ENCODE measurements at regions not wholly inside any gene's neighbourhood (a gene's known extent, or its start where the extent isn't known, plus 50 kb on each side); places are given as distances from the start of the nearest gene placed in this dataset.
A peak's percentile ranks its signal among the peaks of the same experiment; 100 is the strongest.

- DNase-seq: peak; percentile 41
Measured at GRCh38 chr7:106417273-106417902, 132.6 kb upstream of the NAMPT start.

DNA sequence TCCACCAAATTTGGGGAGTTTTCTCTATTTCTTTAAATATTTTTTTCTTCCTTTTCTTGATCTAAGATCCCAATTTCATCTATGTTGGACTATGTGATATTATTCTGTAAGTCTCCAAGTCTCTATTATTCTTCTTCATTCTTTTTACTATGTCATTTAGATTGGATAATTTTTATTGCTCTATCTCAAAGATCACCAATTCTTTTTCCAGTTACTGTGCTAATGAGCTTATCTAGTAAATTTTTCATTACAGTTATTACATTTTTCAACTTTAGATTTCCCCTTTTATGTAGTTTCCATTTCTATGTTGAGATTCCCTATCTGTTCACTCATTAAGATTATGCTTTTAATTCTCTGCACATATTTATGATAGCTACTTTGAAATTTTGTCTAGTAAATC is 131.6 kb upstream of the NAMPT start:
- no peak for DNase-seq

GRCh38 chr7:106415433-106415832 is 130.7 kb upstream of the NAMPT start:
- DNase-seq: no peak

DNA sequence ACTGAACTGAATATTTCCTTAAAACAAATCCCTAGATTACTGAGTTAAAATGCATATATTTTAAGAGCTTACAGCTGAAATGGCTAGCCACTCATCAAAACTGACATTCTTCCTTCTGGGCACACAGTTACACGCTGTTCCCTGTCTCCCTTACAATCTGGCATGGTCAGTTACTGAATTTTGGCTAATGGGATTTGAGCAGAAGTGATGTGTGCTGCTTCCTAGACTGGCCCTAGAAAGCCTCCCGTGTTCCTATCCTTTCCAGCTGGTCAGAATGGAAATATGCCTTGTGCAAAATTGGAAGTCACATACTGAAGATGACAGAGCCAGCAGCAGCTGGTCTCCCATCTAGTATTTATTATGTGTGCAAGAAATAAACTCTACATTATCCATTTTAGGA is 128.7 kb upstream of the NAMPT start:
- no peak for DNase-seq

DNA sequence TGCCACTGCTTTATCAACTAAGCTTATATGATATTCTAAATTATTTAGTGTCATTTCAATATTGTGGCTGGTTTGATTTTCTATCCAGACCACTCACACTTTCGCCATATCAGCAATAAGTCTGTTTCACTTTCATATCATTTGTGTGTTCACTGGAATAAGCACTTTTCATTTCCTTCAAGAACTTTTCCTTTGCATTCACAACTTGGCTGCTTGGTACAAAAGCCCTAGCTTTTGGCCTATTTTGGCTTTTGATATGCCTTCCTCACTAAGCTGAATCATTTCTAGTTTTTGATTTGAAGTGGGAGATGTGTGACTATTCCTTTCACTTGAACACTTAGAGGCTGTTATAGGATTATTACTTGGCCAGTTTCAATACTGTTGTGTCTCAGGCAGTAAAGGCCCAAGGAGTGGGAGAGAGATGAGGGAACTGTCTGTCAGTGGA is 120.9 kb upstream of the NAMPT start:
- DNase-seq: no peak

- no peak for DNase-seq
Measured at GRCh38 chr7:106402898-106403297, 118.1 kb upstream of the NAMPT start.

DNA sequence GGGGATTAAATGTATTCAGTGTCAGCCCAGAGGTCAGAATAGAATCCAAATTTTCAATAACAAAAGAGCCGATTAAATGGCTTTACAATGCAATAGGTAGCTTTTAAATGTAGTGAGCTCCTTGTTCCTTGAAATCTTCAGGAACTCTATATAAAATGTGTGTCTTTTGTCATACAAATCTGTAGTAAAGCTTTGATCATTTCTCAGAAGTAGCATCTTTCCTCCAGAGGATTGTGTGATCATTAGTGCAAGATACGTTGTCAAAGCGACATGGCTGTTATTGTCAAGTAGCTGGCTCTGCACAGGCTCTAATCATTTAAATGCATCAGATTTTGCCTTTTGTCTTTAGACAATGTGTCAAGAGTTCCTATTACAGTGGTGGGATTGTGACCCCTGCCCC is 116.1 kb upstream of the NAMPT start:
- DNase-seq: no peak

DNA sequence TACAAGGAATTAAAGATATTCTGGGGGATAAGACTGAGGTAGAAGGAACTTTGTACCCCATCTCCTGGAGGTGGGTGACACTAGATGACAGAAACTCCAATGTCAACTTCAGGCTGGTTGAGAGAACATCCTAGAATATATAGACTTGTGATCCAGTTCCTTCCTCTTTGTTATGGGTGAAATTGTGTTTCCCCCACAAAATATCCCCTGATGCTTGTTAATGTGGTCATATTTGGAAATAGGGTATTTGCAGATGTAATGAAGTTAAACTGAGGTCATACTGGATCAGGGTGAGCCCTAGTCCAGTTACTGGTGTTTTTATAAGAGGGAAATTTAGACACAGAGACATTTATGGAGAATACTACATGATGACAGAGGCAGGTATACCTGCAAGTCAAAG is 114.0 kb upstream of the NAMPT start:
- no peak for DNase-seq

DNA sequence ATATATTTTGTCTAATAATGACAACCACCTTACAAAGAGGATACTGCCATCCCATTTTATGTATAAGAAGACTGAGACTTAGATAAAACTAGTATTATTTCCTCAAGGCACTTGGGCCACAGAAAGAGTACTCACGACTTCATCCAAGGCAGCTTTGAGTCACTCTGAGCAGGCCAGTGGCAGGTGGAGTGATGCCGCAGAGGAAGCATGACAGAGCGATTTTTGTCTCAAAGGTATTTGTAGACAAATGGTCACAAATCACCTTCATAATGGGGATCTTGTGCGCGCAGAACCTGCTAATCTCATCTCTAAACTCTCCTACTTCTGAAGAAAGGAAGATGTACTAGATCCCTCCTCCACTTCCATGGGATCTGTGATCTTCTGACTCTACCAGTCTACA is 113.2 kb upstream of the NAMPT start:
- DNase-seq: no peak

DNA sequence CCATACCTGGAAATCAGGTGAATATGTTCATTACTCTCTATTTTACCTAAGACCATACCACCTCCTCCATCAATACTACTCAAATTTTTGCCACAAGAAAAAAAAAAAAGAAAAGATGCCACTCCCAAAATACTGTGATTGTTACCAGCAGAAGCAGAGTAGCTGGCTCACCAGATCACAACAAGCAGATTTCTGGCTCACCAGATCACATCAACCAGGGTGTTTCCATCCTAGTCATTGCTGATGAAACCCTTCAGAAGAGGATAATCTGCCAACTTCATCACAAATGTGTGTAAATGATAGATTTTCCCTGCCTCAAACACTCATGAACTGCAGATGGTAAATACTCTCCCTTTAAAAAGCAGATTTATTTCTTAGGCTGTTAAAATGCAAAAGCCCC is 109.7 kb upstream of the NAMPT start:
- no peak for DNase-seq

- DNase-seq: no peak
Measured at GRCh38 chr7:106393564-106394251, 108.9 kb upstream of the NAMPT start.

GRCh38 chr7:106392590-106392989 is 107.8 kb upstream of the NAMPT start:
- DNase-seq: no peak

- no peak for DNase-seq
Measured at GRCh38 chr7:106392144-106392543, 107.4 kb upstream of the NAMPT start.

GRCh38 chr7:106386958-106387357 is 102.2 kb upstream of the NAMPT start:
- DNase-seq: no peak

GRCh38 chr7:106384373-106384772 is 99.6 kb upstream of the NAMPT start:
- DNase-seq: no peak

- DNase-seq: no peak
Measured at GRCh38 chr7:106382929-106383328, 98.1 kb upstream of the NAMPT start.

GRCh38 chr7:106382129-106382528 is 97.3 kb upstream of the NAMPT start:
- DNase-seq: no peak

DNA sequence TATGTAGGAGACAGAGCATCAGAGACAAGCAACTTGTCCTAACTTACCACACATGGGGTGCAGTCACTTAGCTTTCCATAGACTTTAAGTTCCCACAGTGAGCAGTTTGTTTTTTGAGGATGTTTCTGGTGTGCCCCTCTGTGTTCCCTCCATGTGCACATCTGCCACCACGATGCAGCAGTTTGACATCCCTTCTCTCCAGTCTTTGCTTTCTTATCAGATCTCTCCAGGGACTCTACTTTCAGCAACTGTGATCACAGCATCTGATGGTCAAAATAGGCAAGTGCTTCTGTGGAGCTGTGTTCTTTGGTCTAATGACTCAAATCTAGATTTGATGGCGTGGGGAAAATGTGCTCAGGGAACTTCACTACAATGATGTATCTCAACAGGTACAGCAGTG is 96.5 kb upstream of the NAMPT start:
- DNase-seq: no peak

- no peak for DNase-seq
Measured at GRCh38 chr7:106377847-106378361, 93.1 kb upstream of the NAMPT start.

- DNase-seq: no peak
Measured at GRCh38 chr7:106376026-106376799, 91.4 kb upstream of the NAMPT start.

DNA sequence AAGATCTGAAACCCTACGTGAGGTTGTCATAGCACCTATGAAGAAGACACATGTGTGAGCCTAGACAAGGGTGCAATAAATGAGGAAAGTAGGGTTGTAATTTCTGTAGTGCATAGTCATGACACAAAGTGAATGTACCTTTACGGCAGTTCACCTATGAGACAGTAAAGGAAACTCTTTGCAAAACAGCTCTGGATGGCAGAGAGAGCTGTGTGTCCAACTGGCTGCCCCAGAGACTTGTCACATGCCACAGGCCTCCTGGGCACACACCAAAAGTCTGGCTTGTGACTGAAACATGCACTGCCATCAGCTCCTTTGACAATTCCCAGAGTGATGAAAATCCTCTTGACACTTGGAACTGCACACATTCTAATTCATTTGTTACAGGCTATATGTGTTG is 90.7 kb upstream of the NAMPT start:
- DNase-seq: no peak

DNA sequence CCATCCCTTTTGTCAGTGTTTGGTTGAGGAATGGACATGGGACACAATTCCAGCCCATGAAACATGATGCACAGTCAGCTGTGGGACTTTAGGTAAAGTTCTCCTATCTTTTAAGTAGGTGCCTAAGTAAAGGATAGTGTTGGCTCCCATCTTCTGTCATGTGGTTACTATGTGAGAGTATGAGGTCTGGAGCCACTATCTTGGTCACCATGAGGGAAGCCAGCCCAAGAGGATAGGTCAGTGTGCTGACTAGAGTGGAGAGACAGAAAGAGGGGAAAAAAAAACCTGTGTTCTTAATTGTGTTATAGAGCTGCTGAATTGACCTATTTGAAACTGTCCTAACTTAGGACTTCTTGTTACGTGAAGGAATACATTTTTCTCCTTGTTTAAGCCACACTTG is 89.7 kb upstream of the NAMPT start:
- no peak for DNase-seq

GRCh38 chr7:106372595-106373318 is 88.0 kb upstream of the NAMPT start:
- DNase-seq: no peak

Measured in HCEC 1CT (cell line).